NCI-H2171 (cell line): ENCODE measurements at regions not wholly inside any gene's neighbourhood (a gene's known extent, or its start where the extent isn't known, plus 50 kb on each side); places are given as distances from the start of the nearest gene placed in this dataset.
"Not testable (repeated sequence)": the region's sequence is repeated elsewhere in the genome, so short reads cannot be mapped to it uniquely, and the experiment has no call there.

ENCODE experiments used
- DNase-seq: peaks from one replicate; lab custom pipeline; 2025; lab: John Stamatoyannopoulos, UW

GRCh38 chr16:75996491-75996890, 270.2 kb upstream of the CPHXL start:
- DNase-seq, result peak; percentile 8

- no peak for DNase-seq
Measured at GRCh38 chr16:75997606-75998005, 271.3 kb upstream of the CPHXL start.

GRCh38 chr16:76007645-76008044, 269.6 kb upstream of the CNTNAP4 start:
- no peak for DNase-seq

- no peak for DNase-seq
Measured at GRCh38 chr16:76023835-76024234, 253.4 kb upstream of the CNTNAP4 start.

GRCh38 chr16:76035689-76036088, 241.5 kb upstream of the CNTNAP4 start:
- DNase-seq, result no peak

GRCh38 chr16:76038097-76038496, 239.1 kb upstream of the CNTNAP4 start:
- DNase-seq, result no peak

- DNase-seq, result no peak
Measured at GRCh38 chr16:76052725-76053124, 224.5 kb upstream of the CNTNAP4 start.

- DNase-seq, result no peak
Measured at GRCh38 chr16:76059186-76059585, 218.0 kb upstream of the CNTNAP4 start.

GRCh38 chr16:76059701-76060100, 217.5 kb upstream of the CNTNAP4 start:
- no peak for DNase-seq

GRCh38 chr16:76071690-76072089, 205.5 kb upstream of the CNTNAP4 start:
- no peak for DNase-seq

GRCh38 chr16:76081967-76082366, 195.2 kb upstream of the CNTNAP4 start:
- peak; percentile 64 for DNase-seq

- no peak for DNase-seq
Measured at GRCh38 chr16:76106647-76107046, 170.6 kb upstream of the CNTNAP4 start.

- DNase-seq, result no peak
Measured at GRCh38 chr16:76108460-76108859, 168.7 kb upstream of the CNTNAP4 start.

- peak; percentile 85 for DNase-seq
Measured at GRCh38 chr16:76114681-76115080, 162.5 kb upstream of the CNTNAP4 start.

GRCh38 chr16:76118344-76118743, 158.9 kb upstream of the CNTNAP4 start:
- DNase-seq, result no peak

GRCh38 chr16:76121636-76122035, 155.6 kb upstream of the CNTNAP4 start:
- no peak for DNase-seq

- no peak for DNase-seq
Measured at GRCh38 chr16:76123966-76124365, 153.2 kb upstream of the CNTNAP4 start.

GRCh38 chr16:76125871-76126270, 151.3 kb upstream of the CNTNAP4 start:
- no peak for DNase-seq

GRCh38 chr16:76138056-76138455, 139.1 kb upstream of the CNTNAP4 start:
- DNase-seq, result not testable (repeated sequence)

- no peak for DNase-seq
Measured at GRCh38 chr16:76157629-76158028, 119.6 kb upstream of the CNTNAP4 start.

GRCh38 chr16:76162046-76162445, 115.2 kb upstream of the CNTNAP4 start:
- no peak for DNase-seq

- no peak for DNase-seq
Measured at GRCh38 chr16:76164970-76165558, 112.1 kb upstream of the CNTNAP4 start.

- DNase-seq, result no peak
Measured at GRCh38 chr16:76175718-76176117, 101.5 kb upstream of the CNTNAP4 start.

GRCh38 chr16:76176153-76176552, 101.0 kb upstream of the CNTNAP4 start:
- no peak for DNase-seq

GRCh38 chr16:76176616-76177015, 100.6 kb upstream of the CNTNAP4 start:
- no peak for DNase-seq
